ENCODE measurements at regions not wholly inside any gene's neighbourhood (a gene's known extent, or its start where the extent isn't known, plus 50 kb on each side); places are given as distances from the start of the nearest gene placed in this dataset.

- no peak overlapping the region for H3K4me3 ChIP-seq (ENCODE audit: low read depth, low read length)
- no peak for DNase-seq (ENCODE audit: low read depth)
- TF ChIP-seq MAX (IDR thresholded peaks at IDR 0.05; ENCODE audit: low read depth, low read length) (no peak), POLR2A (IDR thresholded peaks at IDR 0.05; ENCODE audit: extremely low read depth, insufficient read length) (no peak)
Observed at GRCh38 chr2:39914949-39915348, 135.9 kb upstream of the THUMPD2 start.

GRCh38 chr2:39913648-39914461, 134.8 kb upstream of the THUMPD2 start:
- peak; percentile 77 for DNase-seq (ENCODE audit: low read depth)
- no peak for TF ChIP-seq POLR2A (IDR thresholded peaks at IDR 0.05; ENCODE audit: extremely low read depth, insufficient read length)
- no peak for TF ChIP-seq MYC (IDR thresholded peaks at IDR 0.05; ENCODE audit: low read depth, low read length)
- TF ChIP-seq MAX (IDR thresholded peaks at IDR 0.05; ENCODE audit: low read depth, low read length) = no peak
- TF ChIP-seq CTCF (IDR thresholded peaks at IDR 0.05; ENCODE audit: low read depth, low read length) = peak; percentile 78
- no peak overlapping the region for H3K4me3 ChIP-seq (ENCODE audit: low read depth, low read length)

- no peak for DNase-seq (ENCODE audit: low read depth)
- TF ChIP-seq CTCF (IDR thresholded peaks at IDR 0.05; ENCODE audit: low read depth, low read length) (no peak), MAX (IDR thresholded peaks at IDR 0.05; ENCODE audit: low read depth, low read length) (no peak)
- no peak overlapping the region for H3K4me3 ChIP-seq (ENCODE audit: low read depth, low read length)
Observed at GRCh38 chr2:39902103-39902502, 123.0 kb upstream of the THUMPD2 start.

- no peak overlapping the region for H3K4me3 ChIP-seq (ENCODE audit: low read depth, low read length)
- DNase-seq (ENCODE audit: low read depth) = no peak
- no peak for TF ChIP-seq POLR2A (IDR thresholded peaks at IDR 0.05; ENCODE audit: extremely low read depth, insufficient read length)
- no peak for TF ChIP-seq CTCF (IDR thresholded peaks at IDR 0.05; ENCODE audit: low read depth, low read length)
- TF ChIP-seq MYC (IDR thresholded peaks at IDR 0.05; ENCODE audit: low read depth, low read length) = no peak
- no peak for TF ChIP-seq MAX (IDR thresholded peaks at IDR 0.05; ENCODE audit: low read depth, low read length)
Observed at GRCh38 chr2:39898934-39899333, 119.9 kb upstream of the THUMPD2 start.

GRCh38 chr2:39897273-39897672, 118.2 kb upstream of the THUMPD2 start:
- TF ChIP-seq MAX (IDR thresholded peaks at IDR 0.05; ENCODE audit: low read depth, low read length) (no peak), MYC (IDR thresholded peaks at IDR 0.05; ENCODE audit: low read depth, low read length) (no peak), CTCF (IDR thresholded peaks at IDR 0.05; ENCODE audit: low read depth, low read length) (no peak)
- no peak overlapping the region for H3K4me3 ChIP-seq (ENCODE audit: low read depth, low read length)
- no peak for DNase-seq (ENCODE audit: low read depth)

GRCh38 chr2:39894082-39894481, 115.0 kb upstream of the THUMPD2 start:
- no peak overlapping the region for H3K4me3 ChIP-seq (ENCODE audit: low read depth, low read length)
- TF ChIP-seq MAX (IDR thresholded peaks at IDR 0.05; ENCODE audit: low read depth, low read length) (no peak), MYC (IDR thresholded peaks at IDR 0.05; ENCODE audit: low read depth, low read length) (no peak), CTCF (IDR thresholded peaks at IDR 0.05; ENCODE audit: low read depth, low read length) (no peak), POLR2A (IDR thresholded peaks at IDR 0.05; ENCODE audit: extremely low read depth, insufficient read length) (no peak)
- DNase-seq (ENCODE audit: low read depth) = no peak

All from NB4 (cell line).